ENCODE measurements at regions not wholly inside any gene's neighbourhood (a gene's known extent, or its start where the extent isn't known, plus 50 kb on each side); places are given as distances from the start of the nearest gene placed in this dataset.

DNA sequence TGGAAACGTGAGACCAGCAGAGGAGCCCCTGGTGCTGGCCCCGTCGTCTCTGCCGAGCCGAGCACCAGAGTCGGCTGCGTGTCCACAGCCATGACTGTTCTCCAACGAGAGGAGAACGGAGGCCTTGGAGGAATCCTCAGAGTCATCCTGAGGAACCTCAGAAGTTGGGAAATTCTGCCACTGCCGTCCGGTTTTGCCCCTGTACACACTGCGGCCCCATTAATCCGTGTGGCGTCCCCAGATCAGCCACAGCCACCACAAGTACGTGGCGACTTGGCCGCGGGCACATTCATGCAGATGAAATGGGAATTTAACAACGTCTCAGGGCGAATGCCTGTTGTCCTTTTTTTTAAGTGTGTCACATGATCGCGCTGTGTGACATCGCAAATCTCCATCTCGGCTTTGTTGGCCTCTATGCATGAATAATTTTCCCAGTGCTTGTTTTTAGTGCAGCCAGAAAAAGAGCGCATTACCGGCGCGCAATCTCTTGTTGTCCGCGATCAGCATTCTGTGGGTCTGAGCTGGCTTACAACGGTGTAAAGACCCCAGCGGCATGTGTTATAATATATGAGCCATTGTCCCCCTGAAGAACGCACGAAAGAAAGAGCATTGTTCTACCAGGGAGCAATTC, 323.0 kb upstream of the IRX4 start:
- Histone ChIP-seq H3K36me3 (no peaks in the 10 kb centered on the region), H3K4me1 (no peaks in the 10 kb centered on the region), H3K27ac (no peak overlapping the region), H3K9me3 (no peaks in the 10 kb centered on the region), H3K4me3 (no peak overlapping the region), H3K27me3 (replicated peaks in 1 of 7) (peaks cover 0 to 15% (median 0%) of the 10 kb centered on the region in 7 donors)
- TF ChIP-seq, protein P1, sequence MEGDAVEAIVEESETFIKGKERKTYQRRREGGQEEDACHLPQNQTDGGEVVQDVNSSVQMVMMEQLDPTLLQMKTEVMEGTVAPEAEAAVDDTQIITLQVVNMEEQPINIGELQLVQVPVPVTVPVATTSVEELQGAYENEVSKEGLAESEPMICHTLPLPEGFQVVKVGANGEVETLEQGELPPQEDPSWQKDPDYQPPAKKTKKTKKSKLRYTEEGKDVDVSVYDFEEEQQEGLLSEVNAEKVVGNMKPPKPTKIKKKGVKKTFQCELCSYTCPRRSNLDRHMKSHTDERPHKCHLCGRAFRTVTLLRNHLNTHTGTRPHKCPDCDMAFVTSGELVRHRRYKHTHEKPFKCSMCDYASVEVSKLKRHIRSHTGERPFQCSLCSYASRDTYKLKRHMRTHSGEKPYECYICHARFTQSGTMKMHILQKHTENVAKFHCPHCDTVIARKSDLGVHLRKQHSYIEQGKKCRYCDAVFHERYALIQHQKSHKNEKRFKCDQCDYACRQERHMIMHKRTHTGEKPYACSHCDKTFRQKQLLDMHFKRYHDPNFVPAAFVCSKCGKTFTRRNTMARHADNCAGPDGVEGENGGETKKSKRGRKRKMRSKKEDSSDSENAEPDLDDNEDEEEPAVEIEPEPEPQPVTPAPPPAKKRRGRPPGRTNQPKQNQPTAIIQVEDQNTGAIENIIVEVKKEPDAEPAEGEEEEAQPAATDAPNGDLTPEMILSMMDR (IDR thresholded peaks at IDR 0.05 in 8 of 11, conservative IDR thresholded peaks at IDR 0.05 in 3 of 11): no peak
- TF ChIP-seq POLR2AphosphoS5 (IDR thresholded peaks at IDR 0.05): no peak
- TF ChIP-seq POLR2A (IDR thresholded peaks at IDR 0.05): no peak
- 91 to 94% (median 92%) methylated on average over 34 of the region's 34 CpGs for WGBS, 5 donors
- DNase-seq: no peak
- intact Hi-C loops (cut with DNase I; ENCODE audit: low total_unique reads): no loop called here

DNA sequence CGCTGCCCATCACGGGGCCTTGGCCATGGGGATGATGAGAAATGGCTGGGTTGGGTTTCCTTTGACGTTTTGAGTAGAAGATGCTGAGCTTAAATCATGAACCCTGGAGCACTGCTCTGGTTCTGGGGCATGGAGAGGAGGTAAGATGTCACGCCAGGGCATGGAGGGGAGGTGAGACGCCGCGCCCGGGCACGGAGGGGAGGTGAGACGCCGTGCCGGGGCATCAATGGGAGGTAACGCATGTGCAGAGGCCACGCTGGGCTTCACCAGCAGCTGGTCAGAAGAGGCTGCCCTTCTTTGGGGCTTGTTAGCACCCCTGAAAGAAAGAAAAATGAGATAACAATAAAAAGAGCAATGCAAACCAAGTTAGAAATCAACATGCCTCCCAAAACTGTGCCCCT, 322.5 kb upstream of the IRX4 start:
- TF ChIP-seq POLR2AphosphoS5 (IDR thresholded peaks at IDR 0.05) (no peak), POLR2A (IDR thresholded peaks at IDR 0.05) (no peak)
- TF ChIP-seq, protein P1 (IDR thresholded peaks at IDR 0.05 in 8 of 11, conservative IDR thresholded peaks at IDR 0.05 in 3 of 11): no peak

DNA sequence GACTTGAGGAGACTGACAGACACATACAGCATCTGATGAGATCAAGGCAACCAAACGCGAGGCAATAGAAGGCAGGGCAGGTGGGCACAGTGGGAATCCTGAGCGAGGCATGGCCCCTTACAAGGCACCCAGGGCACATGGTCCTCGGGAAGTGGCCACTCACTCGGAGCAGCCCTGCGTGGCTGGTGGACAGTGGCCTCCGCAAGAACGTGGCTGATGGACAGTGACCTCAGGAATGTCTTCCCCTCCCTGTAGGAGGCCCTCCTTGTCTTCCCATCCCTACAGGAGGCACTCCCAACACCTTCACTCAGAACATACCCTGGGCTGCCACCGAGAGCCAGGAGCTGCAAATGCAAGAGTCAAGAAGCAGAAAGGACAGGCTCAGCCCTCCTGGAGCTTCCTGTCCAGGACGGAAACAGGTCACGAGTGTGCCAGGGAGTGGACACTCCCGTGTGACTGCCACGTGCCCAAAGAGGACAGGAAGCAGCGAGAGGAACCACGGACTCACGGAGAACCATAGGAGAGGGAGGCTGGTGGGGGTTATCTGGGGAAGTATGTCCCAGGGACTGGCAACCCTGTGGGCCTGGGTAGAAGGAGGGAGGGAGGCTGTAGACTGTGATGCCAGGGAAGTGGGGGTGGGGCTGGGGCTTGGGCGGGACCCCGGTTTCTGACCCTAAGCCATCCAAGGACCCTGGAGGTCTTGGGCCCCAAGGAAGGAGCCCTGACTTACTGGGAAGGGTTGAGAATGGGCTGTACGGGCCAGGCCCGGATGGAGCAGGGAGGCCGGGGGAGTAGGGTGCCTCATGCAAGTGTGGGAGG, 321.9 kb upstream of the IRX4 start:
- H3K9me3 ChIP-seq: no peaks in the 10 kb centered on the region
- H3K4me3 ChIP-seq: no peak overlapping the region
- H3K27me3 ChIP-seq (replicated peaks in 1 of 7): peaks cover 0 to 20% (median 0%) of the 10 kb centered on the region in 7 donors
- intact Hi-C loops (cut with DNase I; ENCODE audit: low total_unique reads): no loop called here
- 78 to 81% (median 80%) methylated on average over 21 of the region's 21 CpGs for WGBS, 5 donors
- H3K27ac ChIP-seq: no peak overlapping the region
- no peaks in the 10 kb centered on the region for H3K4me1 ChIP-seq
- H3K36me3 ChIP-seq: no peaks in the 10 kb centered on the region
- DNase-seq: no peak
- TF ChIP-seq POLR2A (IDR thresholded peaks at IDR 0.05) (no peak), POLR2AphosphoS5 (IDR thresholded peaks at IDR 0.05) (no peak)
- TF ChIP-seq, protein P1 (IDR thresholded peaks at IDR 0.05 in 8 of 11, conservative IDR thresholded peaks at IDR 0.05 in 3 of 11): no peak

More for the DNA sequence above, 322.5 kb upstream of the IRX4 start:
- no peaks in the 10 kb centered on the region for H3K4me1 ChIP-seq
- 87 to 95% (median 92%) methylated on average over 14 of the region's 14 CpGs for WGBS, 5 donors
- no peaks in the 10 kb centered on the region for H3K9me3 ChIP-seq
- DNase-seq: no peak
- no peaks in the 10 kb centered on the region for H3K36me3 ChIP-seq
- H3K27me3 ChIP-seq (replicated peaks in 1 of 7): peaks cover 0 to 15% (median 0%) of the 10 kb centered on the region in 7 donors
- H3K27ac ChIP-seq: no peak overlapping the region
- intact Hi-C loops (cut with DNase I; ENCODE audit: low total_unique reads): no loop called here
- H3K4me3 ChIP-seq: no peak overlapping the region

DNA sequence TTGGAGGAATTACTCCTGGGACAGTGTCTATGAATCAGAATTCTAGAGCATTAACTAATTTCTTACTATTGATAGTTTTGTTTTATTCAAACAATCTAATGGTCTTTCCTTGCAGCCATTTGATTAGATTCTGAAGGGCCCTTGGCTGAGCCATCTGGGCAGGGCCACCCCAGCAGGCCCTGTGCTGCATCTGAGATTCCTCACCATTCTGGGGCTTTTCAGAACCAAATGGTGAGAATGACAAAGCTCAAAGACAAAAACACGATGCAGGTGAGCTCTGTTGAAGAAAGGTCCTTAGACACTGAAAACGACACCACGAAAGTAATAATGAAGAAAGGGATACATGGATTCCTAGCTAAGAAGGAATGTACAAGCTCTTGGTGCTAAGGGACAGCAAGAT, 321.0 kb upstream of the IRX4 start:
- WGBS, 5 donors: 56 to 63% (median 62%) methylated on average over 3 of the region's 3 CpGs

More for the DNA sequence above, 321.0 kb upstream of the IRX4 start:
- Histone ChIP-seq H3K4me3 (no peak overlapping the region), H3K27me3 (replicated peaks in 1 of 7) (peaks cover 0 to 20% (median 0%) of the 10 kb centered on the region in 7 donors), H3K27ac (no peak overlapping the region), H3K9me3 (no peaks in the 10 kb centered on the region), H3K4me1 (no peaks in the 10 kb centered on the region), H3K36me3 (no peaks in the 10 kb centered on the region)
- no peak for DNase-seq
- intact Hi-C loops (cut with DNase I; ENCODE audit: low total_unique reads): no loop called here
- TF ChIP-seq POLR2A (IDR thresholded peaks at IDR 0.05): no peak
- TF ChIP-seq, protein P1 (IDR thresholded peaks at IDR 0.05 in 8 of 11, conservative IDR thresholded peaks at IDR 0.05 in 3 of 11): no peak
- no peak for TF ChIP-seq POLR2AphosphoS5 (IDR thresholded peaks at IDR 0.05)

Measured in spleen (tissue), 11 donors.